Suprapubic skin (tissue), 4 donors: ENCODE measurements at regions not wholly inside any gene's neighbourhood (a gene's known extent, or its start where the extent isn't known, plus 50 kb on each side); places are given as distances from the start of the nearest gene placed in this dataset.
"Not testable (repeated sequence)": the region's sequence is repeated elsewhere in the genome, so short reads cannot be mapped to it uniquely, and the experiment has no call there.

Experiments used
- DNase-seq, 2 donors: peaks; one replicate each; pipeline ENCODE4 v3.0.0-alpha.2; 2019; ENCODE audit warnings: low spot score in 2 of 2
- H3K27ac ChIP-seq: fragments of 200-600 bp; sonication (generic); one replicate; pipeline ENCODE4 v1.5.1; 2019
- H3K27me3 ChIP-seq: fragments of 200-600 bp; sonication (generic); one replicate; pipeline ENCODE4 v1.5.1; 2019
- H3K36me3 ChIP-seq: fragments of 200-600 bp; sonication (generic); one replicate; pipeline ENCODE4 v1.5.1; 2019
- H3K4me1 ChIP-seq: fragments of 200-600 bp; sonication (generic); one replicate; pipeline ENCODE4 v1.5.1; 2019
- H3K4me3 ChIP-seq: fragments of 200-600 bp; sonication (generic); one replicate; pipeline ENCODE4 v1.5.1; 2019; ENCODE audit warnings: mild to moderate bottlenecking
- H3K9me3 ChIP-seq: fragments of 200-600 bp; sonication (generic); one replicate; pipeline ENCODE4 v1.5.1; 2019
- EP300 ChIP-seq: sonication (generic); formaldehyde crosslinking; IDR thresholded peaks from one replicate; pipeline ENCODE4 v1.6.1; 2017; ENCODE audit warnings: antibody characterized with exemption
- POLR2A ChIP-seq, 2 donors: fragments of 450-650 bp; IDR thresholded peaks; one replicate each; pipeline ENCODE4 v1.6.1; 2017; ENCODE audit warnings: antibody characterized with exemption in 2 of 2, mild to moderate bottlenecking in 2 of 2, moderate library complexity in 2 of 2
- POLR2AphosphoS5 ChIP-seq, 3 donors: sonication (generic); formaldehyde crosslinking; IDR thresholded peaks; one replicate each; pipeline ENCODE4 v1.6.1; 2017; ENCODE audit warnings: antibody characterized with exemption in 3 of 3
- WGBS: methylation state at CpG from one replicate; pipeline ENCODE4 v1.1.5; 2018; 5-methylcytosine and 5-hydroxymethylcytosine counted together
- TF ChIP-seq, protein P1 (sequence below), 2 donors: fragments of 200-600 bp in 1 of 2; fragments of 450-650 bp in 1 of 2; sonication (generic) in 1 of 2; IDR thresholded peaks; one replicate each; pipeline ENCODE4 v1.5.1; 2016 to 2019; ENCODE audit warnings: antibody characterized with exemption in 2 of 2, mild to moderate bottlenecking in 1 of 2, moderate library complexity in 1 of 2

- no peaks in the 10 kb centered on the region for H3K4me1 ChIP-seq
- peaks cover 5% of the 10 kb centered on the region for H3K9me3 ChIP-seq
- no peaks in the 10 kb centered on the region for H3K36me3 ChIP-seq
- H3K27ac ChIP-seq, result no peak overlapping the region
- H3K27me3 ChIP-seq, result peaks cover 19% of the 10 kb centered on the region
- WGBS, result 76% methylated on average over 1 of the region's 1 CpG
- TF ChIP-seq POLR2AphosphoS5 (IDR thresholded peaks at IDR 0.05) (no peak), EP300 (no peak), POLR2A (IDR thresholded peaks at IDR 0.05) (no peak)
- TF ChIP-seq, protein P1, sequence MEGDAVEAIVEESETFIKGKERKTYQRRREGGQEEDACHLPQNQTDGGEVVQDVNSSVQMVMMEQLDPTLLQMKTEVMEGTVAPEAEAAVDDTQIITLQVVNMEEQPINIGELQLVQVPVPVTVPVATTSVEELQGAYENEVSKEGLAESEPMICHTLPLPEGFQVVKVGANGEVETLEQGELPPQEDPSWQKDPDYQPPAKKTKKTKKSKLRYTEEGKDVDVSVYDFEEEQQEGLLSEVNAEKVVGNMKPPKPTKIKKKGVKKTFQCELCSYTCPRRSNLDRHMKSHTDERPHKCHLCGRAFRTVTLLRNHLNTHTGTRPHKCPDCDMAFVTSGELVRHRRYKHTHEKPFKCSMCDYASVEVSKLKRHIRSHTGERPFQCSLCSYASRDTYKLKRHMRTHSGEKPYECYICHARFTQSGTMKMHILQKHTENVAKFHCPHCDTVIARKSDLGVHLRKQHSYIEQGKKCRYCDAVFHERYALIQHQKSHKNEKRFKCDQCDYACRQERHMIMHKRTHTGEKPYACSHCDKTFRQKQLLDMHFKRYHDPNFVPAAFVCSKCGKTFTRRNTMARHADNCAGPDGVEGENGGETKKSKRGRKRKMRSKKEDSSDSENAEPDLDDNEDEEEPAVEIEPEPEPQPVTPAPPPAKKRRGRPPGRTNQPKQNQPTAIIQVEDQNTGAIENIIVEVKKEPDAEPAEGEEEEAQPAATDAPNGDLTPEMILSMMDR (IDR thresholded peaks at IDR 0.05), result no peak
- no peak for DNase-seq
- no peak overlapping the region for H3K4me3 ChIP-seq
Measured at GRCh38 chr4:1589098-1589497, 95.0 kb downstream of the FAM53A start.

GRCh38 chr4:1588306-1588705 lies 95.8 kb downstream of the FAM53A start:
- WGBS, result 92% methylated on average over 4 of the region's 5 CpGs
- peaks cover 13% of the 10 kb centered on the region for H3K27me3 ChIP-seq

GRCh38 chr4:1584498-1584897 lies 99.6 kb downstream of the FAM53A start:
- Histone ChIP-seq H3K4me1 (peaks cover 14% of the 10 kb centered on the region), H3K27ac (no peak overlapping the region), H3K36me3 (no peaks in the 10 kb centered on the region), H3K27me3 (peaks cover 5% of the 10 kb centered on the region), H3K4me3 (no peak overlapping the region), H3K9me3 (no peaks in the 10 kb centered on the region)
- DNase-seq, result peak in 1 of 2 donors; percentile 24
- WGBS, result 40% methylated on average over 2 of the region's 3 CpGs
- TF ChIP-seq POLR2AphosphoS5 (IDR thresholded peaks at IDR 0.05) (no peak), POLR2A (IDR thresholded peaks at IDR 0.05) (no peak)

More at GRCh38 chr4:1588306-1588705, 95.8 kb downstream of the FAM53A start:
- H3K36me3 ChIP-seq, result no peaks in the 10 kb centered on the region
- H3K9me3 ChIP-seq, result peaks cover 5% of the 10 kb centered on the region
- DNase-seq, result peak in 1 of 2 donors; percentile 11
- H3K4me3 ChIP-seq, result no peak overlapping the region
- no peak overlapping the region for H3K27ac ChIP-seq
- no peak for TF ChIP-seq EP300
- TF ChIP-seq POLR2A (IDR thresholded peaks at IDR 0.05), result no peak
- no peak for TF ChIP-seq POLR2AphosphoS5 (IDR thresholded peaks at IDR 0.05)
- TF ChIP-seq, protein P1 (IDR thresholded peaks at IDR 0.05), result no peak
- H3K4me1 ChIP-seq, result no peaks in the 10 kb centered on the region

DNA sequence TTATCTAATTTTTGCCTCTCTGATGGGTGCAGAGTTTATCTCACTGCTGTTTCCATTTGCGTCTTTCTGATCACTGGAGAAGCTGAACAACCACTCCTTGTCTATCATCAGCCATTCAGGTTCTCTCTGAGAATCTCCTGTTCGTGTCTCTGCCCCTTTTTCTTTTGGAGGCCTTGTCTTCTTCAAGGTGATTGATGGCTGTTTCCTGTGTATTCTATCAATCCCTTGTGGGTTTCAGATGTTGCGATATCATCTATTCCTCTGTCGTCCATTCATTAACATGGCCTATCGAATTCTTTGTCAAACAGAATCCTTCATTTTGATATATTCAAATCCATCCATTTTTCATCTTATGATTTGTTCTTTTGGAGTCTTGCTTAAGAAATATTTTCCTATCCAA lies 100.3 kb downstream of the FAM53A start:
- DNase-seq, result no peak
- WGBS, result 81% methylated on average over 5 of the region's 5 CpGs
- TF ChIP-seq EP300, result no peak
- TF ChIP-seq, protein P1 (IDR thresholded peaks at IDR 0.05), result no peak
- no peak for TF ChIP-seq POLR2A (IDR thresholded peaks at IDR 0.05)
- TF ChIP-seq POLR2AphosphoS5 (IDR thresholded peaks at IDR 0.05), result no peak
- Histone ChIP-seq H3K4me1 (peaks cover 17% of the 10 kb centered on the region), H3K27ac (no peak overlapping the region), H3K9me3 (no peaks in the 10 kb centered on the region), H3K4me3 (no peak overlapping the region), H3K36me3 (no peaks in the 10 kb centered on the region), H3K27me3 (peaks cover 5% of the 10 kb centered on the region)

DNA sequence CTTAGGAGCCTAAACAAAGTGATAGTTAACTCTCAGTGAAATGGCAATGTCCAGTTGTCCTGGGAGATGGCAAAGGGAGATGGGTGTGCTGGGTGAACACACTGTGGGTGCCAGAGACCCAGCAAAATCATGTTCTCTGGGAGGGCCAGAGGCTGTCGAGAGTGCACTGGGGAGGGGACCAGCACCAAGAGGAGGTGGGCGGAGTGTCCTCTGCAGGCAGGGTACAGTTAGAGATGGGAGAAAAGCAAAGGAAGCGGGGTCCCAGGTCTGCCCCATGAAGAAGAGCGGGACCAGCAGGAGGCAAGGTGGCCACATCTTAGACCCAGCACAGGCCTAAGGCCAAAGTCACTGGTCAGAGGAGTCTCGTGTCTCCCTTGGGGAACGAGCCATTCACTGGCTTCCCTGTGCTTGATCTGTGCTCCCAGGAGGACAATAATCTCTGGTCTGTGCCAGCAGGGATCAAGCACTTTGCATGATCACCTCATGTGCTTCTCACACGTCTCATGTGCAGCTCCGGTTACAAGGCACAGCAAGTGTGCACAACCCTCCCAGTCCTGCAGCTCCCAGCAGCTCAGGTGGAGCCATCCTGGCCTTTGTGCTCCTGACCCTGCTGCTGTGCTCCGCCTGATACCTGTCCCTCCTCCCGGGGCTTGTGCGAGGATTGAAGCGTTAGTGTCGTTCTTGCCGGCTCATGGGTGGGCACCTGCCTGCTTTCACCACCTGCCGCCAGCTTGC lies 100.9 kb downstream of the FAM53A start:
- no peak for TF ChIP-seq POLR2AphosphoS5 (IDR thresholded peaks at IDR 0.05)
- peaks cover 23% of the 10 kb centered on the region for H3K4me1 ChIP-seq
- no peak overlapping the region for H3K4me3 ChIP-seq
- WGBS, result 83% methylated on average over 15 of the region's 15 CpGs
- H3K36me3 ChIP-seq, result no peaks in the 10 kb centered on the region
- no peaks in the 10 kb centered on the region for H3K9me3 ChIP-seq
- H3K27me3 ChIP-seq, result peaks cover 2% of the 10 kb centered on the region
- no peak overlapping the region for H3K27ac ChIP-seq
- peak in 1 of 2 donors; percentile 56 for DNase-seq

DNA sequence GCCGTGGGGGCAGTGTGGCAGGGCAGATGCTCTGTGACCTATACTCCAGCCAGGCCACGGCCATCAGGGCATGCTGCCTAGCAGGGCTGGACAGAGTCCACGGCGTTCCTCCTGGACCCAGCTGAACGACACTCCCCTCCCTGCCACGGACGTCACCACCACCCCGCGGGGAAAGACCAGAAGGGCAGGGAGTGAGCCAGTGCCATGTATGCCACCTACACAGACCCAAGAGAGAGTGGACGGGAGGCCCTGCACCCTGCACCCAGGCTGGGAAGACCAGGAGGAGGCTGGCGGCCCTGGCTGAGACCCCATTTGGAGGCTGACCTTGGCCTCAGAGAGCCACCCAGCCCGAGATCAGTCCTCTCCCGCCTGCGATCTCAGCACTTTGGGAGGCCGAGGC lies 101.9 kb downstream of the FAM53A start:
- no peak for TF ChIP-seq POLR2A (IDR thresholded peaks at IDR 0.05)
- TF ChIP-seq EP300, result no peak
- TF ChIP-seq, protein P1 (IDR thresholded peaks at IDR 0.05), result no peak
- TF ChIP-seq POLR2AphosphoS5 (IDR thresholded peaks at IDR 0.05), result no peak
- peaks cover 28% of the 10 kb centered on the region for H3K4me1 ChIP-seq
- no peaks in the 10 kb centered on the region for H3K36me3 ChIP-seq
- no peak overlapping the region for H3K4me3 ChIP-seq
- 67% methylated on average over 13 of the region's 15 CpGs for WGBS
- H3K27ac ChIP-seq, result no peak overlapping the region
- DNase-seq, result peak in 1 of 2 donors; percentile 74
- no peaks in the 10 kb centered on the region for H3K27me3 ChIP-seq
- no peaks in the 10 kb centered on the region for H3K9me3 ChIP-seq

GRCh38 chr4:1581164-1581894 lies 102.8 kb downstream of the FAM53A start:
- 28% methylated on average over 13 of the region's 15 CpGs for WGBS
- peaks cover 28% of the 10 kb centered on the region for H3K4me1 ChIP-seq

DNA sequence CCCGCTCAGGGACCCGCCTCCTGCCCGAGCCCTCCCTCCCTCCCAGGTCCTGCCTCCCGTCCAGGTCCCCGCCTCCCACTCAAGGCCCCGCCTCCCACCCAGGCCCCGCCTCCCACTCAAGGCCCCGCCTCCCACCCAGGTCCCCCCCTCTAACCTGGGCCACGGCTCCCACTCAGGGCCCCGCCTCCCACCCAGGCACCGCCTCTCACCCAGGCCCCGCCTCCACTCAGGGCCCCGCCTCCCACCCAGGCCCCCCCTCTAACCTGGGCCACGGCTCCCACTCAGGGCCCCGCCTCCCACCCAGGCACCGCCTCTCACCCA lies 103.5 kb downstream of the FAM53A start:
- not testable (repeated sequence) for H3K9me3 ChIP-seq, H3K36me3 ChIP-seq, DNase-seq, H3K27me3 ChIP-seq
- H3K4me1 ChIP-seq, result peaks cover 28% of the 10 kb centered on the region
- H3K4me3 ChIP-seq, result peak overlapping the region; percentile 56
- peak overlapping the region; percentile 82 for H3K27ac ChIP-seq
- no CpG with 5 or more reads among the region's 16 CpGs for WGBS

More at GRCh38 chr4:1581164-1581894, 102.8 kb downstream of the FAM53A start:
- H3K27me3 ChIP-seq, H3K4me3 ChIP-seq, H3K9me3 ChIP-seq, H3K27ac ChIP-seq, H3K36me3 ChIP-seq: not testable (repeated sequence)
- peak; percentile 97 to 98 for DNase-seq
